NCI-H1092 (cell line): ENCODE measurements at regions not wholly inside any gene's neighbourhood (a gene's known extent, or its start where the extent isn't known, plus 50 kb on each side); places are given as distances from the start of the nearest gene placed in this dataset.

Experiments used
- DNase-seq: peaks from one replicate; lab custom pipeline; 2025; lab: John Stamatoyannopoulos, UW

- no peak for DNase-seq
These were observed 142.3 kb upstream of the CPNE8 start for GRCh38 chr12:39047539-39048262.

GRCh38 chr12:39044754-39045153 is 139.4 kb upstream of the CPNE8 start:
- no peak for DNase-seq

- DNase-seq = no peak
These were observed 138.0 kb upstream of the CPNE8 start for GRCh38 chr12:39043424-39043822.

- no peak for DNase-seq
These were observed 134.9 kb upstream of the CPNE8 start for GRCh38 chr12:39040275-39040674.

- no peak for DNase-seq
These were observed 131.7 kb upstream of the CPNE8 start for GRCh38 chr12:39037115-39037514.

GRCh38 chr12:39036105-39036504 is 130.7 kb upstream of the CPNE8 start:
- DNase-seq = no peak

GRCh38 chr12:39033782-39034181 is 128.4 kb upstream of the CPNE8 start:
- no peak for DNase-seq

GRCh38 chr12:39032448-39032847 is 127.1 kb upstream of the CPNE8 start:
- no peak for DNase-seq

- DNase-seq = no peak
These were observed 126.6 kb upstream of the CPNE8 start for GRCh38 chr12:39032034-39032433.

- no peak for DNase-seq
These were observed 123.0 kb upstream of the CPNE8 start for GRCh38 chr12:39028382-39028781.

GRCh38 chr12:39012870-39013269 is 107.5 kb upstream of the CPNE8 start:
- DNase-seq = no peak

- DNase-seq = no peak
These were observed 105.8 kb upstream of the CPNE8 start for GRCh38 chr12:39011166-39011565.

- DNase-seq = no peak
These were observed 105.0 kb upstream of the CPNE8 start for GRCh38 chr12:39010406-39010805.

GRCh38 chr12:39007619-39008018 is 102.2 kb upstream of the CPNE8 start:
- no peak for DNase-seq

GRCh38 chr12:39006286-39006685 is 100.9 kb upstream of the CPNE8 start:
- DNase-seq = no peak

- no peak for DNase-seq
These were observed 100.3 kb upstream of the CPNE8 start for GRCh38 chr12:39005671-39006070.

- no peak for DNase-seq
These were observed 98.3 kb upstream of the CPNE8 start for GRCh38 chr12:39003541-39004155.

- DNase-seq = no peak
These were observed 95.0 kb upstream of the CPNE8 start for GRCh38 chr12:39000370-39000769.

GRCh38 chr12:38998887-38999482 is 93.6 kb upstream of the CPNE8 start:
- no peak for DNase-seq

GRCh38 chr12:38995249-38995648 is 89.9 kb upstream of the CPNE8 start:
- no peak for DNase-seq

- no peak for DNase-seq
These were observed 80.6 kb upstream of the CPNE8 start for GRCh38 chr12:38985961-38986360.

GRCh38 chr12:38984388-38984787 is 79.0 kb upstream of the CPNE8 start:
- DNase-seq = no peak

- no peak for DNase-seq
These were observed 77.8 kb upstream of the CPNE8 start for GRCh38 chr12:38983117-38983571.
